ENCODE measurements at regions not wholly inside any gene's neighbourhood (a gene's known extent, or its start where the extent isn't known, plus 50 kb on each side); places are given as distances from the start of the nearest gene placed in this dataset.

DNA sequence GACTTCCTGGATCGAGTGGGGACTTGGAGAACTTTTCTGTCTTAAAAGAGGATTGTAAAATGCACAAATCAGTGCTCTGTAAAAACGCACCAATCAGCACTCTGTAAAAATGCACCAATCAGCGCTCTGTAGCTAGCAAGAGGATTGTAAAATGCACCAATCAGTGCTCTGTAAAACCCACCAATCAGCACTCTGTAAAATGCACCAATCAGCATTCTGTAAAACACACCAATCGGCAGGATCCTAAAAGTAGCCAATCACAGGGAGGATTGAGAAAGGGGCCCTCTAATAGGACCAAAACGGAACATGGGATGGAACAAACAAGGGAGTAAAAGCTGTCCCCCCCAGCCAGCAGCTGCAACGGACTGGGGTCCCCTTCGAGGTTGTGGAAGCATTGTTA is 587.4 kb upstream of the ALCAM start:
- H2BK12ac ChIP-seq (ENCODE audit: low read depth, low read length), result no peak overlapping the region
- DNase-seq (ENCODE audit: low read depth in 1 of 2, low spot score in 2 of 2) (no peak), FAIRE-seq (no peak)
- no peak overlapping the region for H3K27ac ChIP-seq (ENCODE audit: low read depth, low read length)
- no peaks in the 10 kb centered on the region for H3K79me2 ChIP-seq (ENCODE audit: control insufficient read depth in 1 of 2, insufficient read depth in 2 of 2, low read length in 2 of 2)
- no peaks in the 10 kb centered on the region for H4K20me1 ChIP-seq (replicated peaks in 1 of 2; ENCODE audit: control insufficient read depth in 1 of 2, insufficient read depth in 2 of 2, low read length in 2 of 2)
- H3K9me3 ChIP-seq (ENCODE audit: insufficient read depth in 2 of 2, low read depth in 1 of 2, low read length in 1 of 2), result no peaks in the 10 kb centered on the region
- no peak overlapping the region for H2AFZ ChIP-seq (ENCODE audit: low read length)
- H3K23ac ChIP-seq (ENCODE audit: insufficient read length), result no peak overlapping the region
- H3K4me1 ChIP-seq (replicated peaks in 1 of 4; ENCODE audit: control insufficient read depth in 3 of 4, insufficient read depth in 4 of 4, low read length in 3 of 4), result no peaks in the 10 kb centered on the region
- TF ChIP-seq RXRA (IDR thresholded peaks at IDR 0.05; ENCODE audit: insufficient read depth, low read depth, low read length), result no peak
- no peak for TF ChIP-seq POLR2A (IDR thresholded peaks at IDR 0.05; ENCODE audit: control extremely low read depth in 1 of 2, low read depth in 2 of 2, low read length in 2 of 2)
- TF ChIP-seq, protein P1, sequence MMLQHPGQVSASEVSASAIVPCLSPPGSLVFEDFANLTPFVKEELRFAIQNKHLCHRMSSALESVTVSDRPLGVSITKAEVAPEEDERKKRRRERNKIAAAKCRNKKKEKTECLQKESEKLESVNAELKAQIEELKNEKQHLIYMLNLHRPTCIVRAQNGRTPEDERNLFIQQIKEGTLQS (IDR thresholded peaks at IDR 0.05; ENCODE audit: insufficient read depth, low read depth, low read length), result no peak
- TF ChIP-seq KDM5A (IDR thresholded peaks at IDR 0.05; ENCODE audit: low read length), result no peak
- no peak for TF ChIP-seq TEAD4 (IDR thresholded peaks at IDR 0.05; ENCODE audit: low read depth, low read length)
- no peak for TF ChIP-seq SIRT6 (IDR thresholded peaks at IDR 0.05; ENCODE audit: low read length)
- no peak for TF ChIP-seq CTBP2 (IDR thresholded peaks at IDR 0.05; ENCODE audit: borderline replicate concordance, insufficient read depth, insufficient read length, low read length)
- TF ChIP-seq KDM1A (IDR thresholded peaks at IDR 0.05; ENCODE audit: borderline replicate concordance, low read length), result no peak
- no peak for TF ChIP-seq CBX5 (IDR thresholded peaks at IDR 0.05; ENCODE audit: low read depth, low read length)
- TF ChIP-seq BRCA1 (IDR thresholded peaks at IDR 0.05; ENCODE audit: low read depth, low read length), result no peak
- no peak for TF ChIP-seq POLR2AphosphoS5 (IDR thresholded peaks at IDR 0.05; ENCODE audit: low read depth, low read length)
- TF ChIP-seq EP300 (IDR thresholded peaks at IDR 0.05; ENCODE audit: borderline replicate concordance in 1 of 2, low read depth in 2 of 2, low read length in 2 of 2), result no peak
- TF ChIP-seq GABPA (IDR thresholded peaks at IDR 0.05; ENCODE audit: borderline replicate concordance, insufficient read depth, low read length), result no peak
- no peak for TF ChIP-seq PHF8 (conservative IDR thresholded peaks at IDR 0.05; ENCODE audit: low read depth, low read length)
- TF ChIP-seq HDAC6 (IDR thresholded peaks at IDR 0.05; ENCODE audit: low read depth, low read length), result no peak
- no peak overlapping the region for H2BK15ac ChIP-seq (ENCODE audit: low read length)
- H3K4me2 ChIP-seq (ENCODE audit: insufficient read depth in 1 of 2, low read depth in 2 of 2, low read length in 2 of 2), result no peak overlapping the region
- no peaks in the 10 kb centered on the region; the same call in 1 of the 2 replicates for H3K23me2 ChIP-seq (ENCODE audit: low read depth, low read length)
- H3K4me3 ChIP-seq (ENCODE audit: extremely low read depth in 1 of 4, insufficient read depth in 2 of 4, low read depth in 3 of 4, low read length in 4 of 4), result no peak overlapping the region
- H3K79me1 ChIP-seq (ENCODE audit: low read depth, low read length), result no peaks in the 10 kb centered on the region
- H2BK120ac ChIP-seq (replicated peaks; ENCODE audit: low read depth, low read length), result no peak overlapping the region
- ChIA-PET CTCF (ENCODE audit: partially characterized antibody) (no interaction called here), POLR2A (ENCODE audit: partially characterized antibody) (no interaction called here)
- no peaks in the 10 kb centered on the region for H3K27me3 ChIP-seq (replicated peaks in 1 of 4; ENCODE audit: control insufficient read depth in 3 of 4, extremely low read depth in 1 of 4, insufficient read depth in 3 of 4, low read length in 3 of 4)
- H3K36me3 ChIP-seq (ENCODE audit: control insufficient read depth in 2 of 4, insufficient read depth in 4 of 4, low read length in 3 of 4), result no peaks in the 10 kb centered on the region
- H2BK5ac ChIP-seq (ENCODE audit: low read depth, low read length), result no peak overlapping the region
- no peak overlapping the region for H3K9ac ChIP-seq (replicated peaks in 1 of 4; ENCODE audit: extremely low read depth in 1 of 4, low read depth in 3 of 4, low read length in 3 of 4)
- no peak overlapping the region for H2BK20ac ChIP-seq (ENCODE audit: low read length)
- WGBS, 2 experiments (ENCODE audit: extremely low coverage in 1 of 2, insufficient coverage in 1 of 2, insufficient read length in 1 of 2, insufficient replicate concordance in 2 of 2, low coverage in 1 of 2, low lambda C conversion rate in 2 of 2, missing lambda C conversion rate in 1 of 2), result 86% methylated on average over 7 of the region's 7 CpGs; no CpG with 5 or more reads in 1 of the 2 experiments
- no peak overlapping the region for H4K5ac ChIP-seq (ENCODE audit: insufficient read length, low read depth, low read length)
- no peak overlapping the region for H4K8ac ChIP-seq (ENCODE audit: extremely low read depth, insufficient read depth, low read length)
- no peak overlapping the region for H3K14ac ChIP-seq (ENCODE audit: insufficient read length)
- no peak overlapping the region for H3K18ac ChIP-seq (ENCODE audit: extremely low read depth, low read length)
- no peak overlapping the region for H2AK5ac ChIP-seq (ENCODE audit: low read depth, low read length)
- H4K91ac ChIP-seq (replicated peaks; ENCODE audit: insufficient read length, low read length), result no peak overlapping the region
- H3K56ac ChIP-seq (replicated peaks; ENCODE audit: insufficient read length, low read depth, low read length), result no peak overlapping the region
- no peak overlapping the region for H3K4ac ChIP-seq (replicated peaks; ENCODE audit: insufficient read length, low read depth, low read length)
